SK-N-SH treated with all-trans-retinoic acid at 6 μM for 48 hours (cell line): ENCODE measurements at regions not wholly inside any gene's neighbourhood (a gene's known extent, or its start where the extent isn't known, plus 50 kb on each side); places are given as distances from the start of the nearest gene placed in this dataset.
"Not testable (repeated sequence)": the region's sequence is repeated elsewhere in the genome, so short reads cannot be mapped to it uniquely, and the experiment has no call there.

Experiments used
- ATAC-seq: fragments of 200-7000 bp; cut with Tn5 transposase; 3 replicates; pipeline ENCODE4 v1.9.1; 2020; ENCODE audit warnings: mild to moderate bottlenecking, moderate library complexity
- ARNTL ChIP-seq: fragments of 450-650 bp; formaldehyde crosslinking; IDR thresholded peaks from 2 replicates; pipeline ENCODE4 v1.5.0; 2020; ENCODE audit warnings: low read depth, mild to moderate bottlenecking, moderate library complexity, borderline replicate concordance
- BACH2 ChIP-seq: fragments of 250-450 bp; sonication (Bioruptor Pico); IDR thresholded peaks from 2 replicates; pipeline ENCODE4 v1.9.0; 2021; ENCODE audit warnings: mild to moderate bottlenecking, borderline replicate concordance
- CREB5 ChIP-seq: fragments of 250-450 bp; sonication (Bioruptor Pico); IDR thresholded peaks from 2 replicates; pipeline ENCODE4 v1.5.1; 2020; ENCODE audit warnings: low read depth, mild to moderate bottlenecking, moderate library complexity
- CSDC2 ChIP-seq: fragments of 250-450 bp; sonication (Bioruptor Pico); IDR thresholded peaks from 2 replicates; pipeline ENCODE4 v1.5.0; 2020; ENCODE audit warnings: mild to moderate bottlenecking, moderate library complexity
- ESRRG ChIP-seq: fragments of 250-450 bp; sonication (Bioruptor Pico); IDR thresholded peaks from 2 replicates; pipeline ENCODE4 v1.6.1; 2021; ENCODE audit warnings: mild to moderate bottlenecking
- GLIS3 ChIP-seq: fragments of 250-450 bp; sonication (Bioruptor Pico); IDR thresholded peaks from 2 replicates; pipeline ENCODE4 v1.5.0; 2020; ENCODE audit warnings: mild to moderate bottlenecking, moderate library complexity
- ISL1 ChIP-seq: fragments of 250-450 bp; sonication (Bioruptor Pico); IDR thresholded peaks from 2 replicates; pipeline ENCODE4 v2.1.2; 2022; ENCODE audit warnings: mild to moderate bottlenecking, moderate library complexity
- OSR1 ChIP-seq: fragments of 250-450 bp; sonication (Bioruptor Pico); IDR thresholded peaks from 2 replicates; pipeline ENCODE4 v1.8.0; 2022; ENCODE audit warnings: moderate library complexity, mild to moderate bottlenecking, inconsistent platforms
- POU6F1 ChIP-seq: fragments of 250-450 bp; sonication (Bioruptor Pico); IDR thresholded peaks from 2 replicates; pipeline ENCODE4 v1.8.0; 2021; ENCODE audit warnings: low read depth, mild to moderate bottlenecking, moderate library complexity, borderline replicate concordance
- PPARA ChIP-seq: fragments of 250-450 bp; sonication (Bioruptor Pico); IDR thresholded peaks from 2 replicates; pipeline ENCODE4 v1.5.0; 2020; ENCODE audit warnings: mild to moderate bottlenecking, borderline replicate concordance
- RARB ChIP-seq: fragments of 250-450 bp; sonication (Bioruptor Pico); IDR thresholded peaks from 2 replicates; pipeline ENCODE4 v1.8.0; 2021; ENCODE audit warnings: mild to moderate bottlenecking, moderate library complexity
- SNAI2 ChIP-seq: fragments of 250-450 bp; sonication (Bioruptor Pico); IDR thresholded peaks from 2 replicates; pipeline ENCODE4 v1.5.0; 2020; ENCODE audit warnings: mild to moderate bottlenecking, moderate library complexity
- TCF4 ChIP-seq: fragments of 250-450 bp; sonication (Bioruptor Pico); IDR thresholded peaks from 2 replicates; pipeline ENCODE4 v1.8.0; 2021; ENCODE audit warnings: mild to moderate bottlenecking, moderate library complexity, borderline replicate concordance
- TOX ChIP-seq: fragments of 250-450 bp; sonication (Bioruptor Pico); IDR thresholded peaks from 2 replicates; pipeline ENCODE4 v1.8.0; 2021; ENCODE audit warnings: mild to moderate bottlenecking, moderate library complexity, borderline replicate concordance
- TSHZ2 ChIP-seq: fragments of 250-450 bp; sonication (Bioruptor Pico); IDR thresholded peaks from 2 replicates; pipeline ENCODE4 v1.5.0; 2020; ENCODE audit warnings: mild to moderate bottlenecking, moderate library complexity
- ZC3H10 ChIP-seq: fragments of 250-450 bp; sonication (Bioruptor Pico); IDR thresholded peaks from 2 replicates; pipeline ENCODE4 v1.5.1; 2021; ENCODE audit warnings: mild to moderate bottlenecking, moderate library complexity
- ZFP3 ChIP-seq: fragments of 250-450 bp; sonication (Bioruptor Pico); IDR thresholded peaks from 2 replicates; pipeline ENCODE4 v1.5.0; 2020; ENCODE audit warnings: mild to moderate bottlenecking, moderate library complexity
- ZFP30 ChIP-seq: fragments of 450-650 bp; formaldehyde crosslinking; IDR thresholded peaks from 2 replicates; pipeline ENCODE4 v1.5.0; 2022; ENCODE audit warnings: mild to moderate bottlenecking, moderate library complexity
- ZNF565 ChIP-seq: fragments of 450-650 bp; formaldehyde crosslinking; conservative IDR thresholded peaks from 2 replicates; pipeline ENCODE4 v1.5.0; 2020; ENCODE audit warnings: low read depth, mild to moderate bottlenecking, moderate library complexity
- ZNF70 ChIP-seq: fragments of 450-650 bp; formaldehyde crosslinking; IDR thresholded peaks from 2 replicates; pipeline ENCODE4 v1.5.0; 2020; ENCODE audit warnings: mild to moderate bottlenecking, moderate library complexity
- ZNF8 ChIP-seq: fragments of 450-650 bp; formaldehyde crosslinking; IDR thresholded peaks from 2 replicates; pipeline ENCODE4 v1.5.0; 2020; ENCODE audit warnings: mild to moderate bottlenecking, moderate library complexity
- TF ChIP-seq, protein P1 (sequence below): fragments of 250-450 bp; sonication (Bioruptor Pico); IDR thresholded peaks from 2 replicates; pipeline ENCODE4 v1.8.0; 2020; ENCODE audit warnings: mild to moderate bottlenecking, moderate library complexity, borderline replicate concordance
- TF ChIP-seq, protein P2 (sequence below): fragments of 250-450 bp; sonication (Bioruptor Pico); IDR thresholded peaks from 2 replicates; pipeline ENCODE4 v1.5.1; 2021; ENCODE audit warnings: mild to moderate bottlenecking, moderate library complexity

DNA sequence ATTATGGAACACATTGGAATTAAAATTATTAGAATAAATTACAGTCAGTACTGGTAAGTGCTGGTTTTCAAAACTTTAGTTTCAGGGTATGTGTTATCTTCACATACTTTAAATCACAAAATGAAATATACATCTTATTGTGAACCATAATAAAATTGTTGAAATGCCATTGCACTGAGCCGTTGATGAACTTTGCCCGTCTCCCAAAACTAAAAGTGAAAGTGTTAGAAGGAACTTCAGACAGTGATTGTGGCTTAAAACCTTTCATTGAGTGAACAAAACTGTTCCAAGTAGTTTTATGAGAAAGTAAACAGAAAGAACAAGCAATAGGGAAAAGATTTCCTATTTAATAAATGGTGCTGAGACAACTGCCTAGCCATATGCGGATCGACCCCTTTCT is 811.6 kb downstream of the PLCL1 start (continued):
- TF ChIP-seq TOX (CRISPR knock-in tag), result no peak

GRCh38 chr2:198611201-198611600 is 806.8 kb downstream of the PLCL1 start:
- no peak for TF ChIP-seq GLIS3 (CRISPR knock-in tag)
- TF ChIP-seq RARB (CRISPR knock-in tag), result no peak
- TF ChIP-seq SNAI2 (CRISPR knock-in tag), result no peak
- TF ChIP-seq CSDC2, result no peak
- TF ChIP-seq POU6F1, result no peak
- TF ChIP-seq, protein P1, sequence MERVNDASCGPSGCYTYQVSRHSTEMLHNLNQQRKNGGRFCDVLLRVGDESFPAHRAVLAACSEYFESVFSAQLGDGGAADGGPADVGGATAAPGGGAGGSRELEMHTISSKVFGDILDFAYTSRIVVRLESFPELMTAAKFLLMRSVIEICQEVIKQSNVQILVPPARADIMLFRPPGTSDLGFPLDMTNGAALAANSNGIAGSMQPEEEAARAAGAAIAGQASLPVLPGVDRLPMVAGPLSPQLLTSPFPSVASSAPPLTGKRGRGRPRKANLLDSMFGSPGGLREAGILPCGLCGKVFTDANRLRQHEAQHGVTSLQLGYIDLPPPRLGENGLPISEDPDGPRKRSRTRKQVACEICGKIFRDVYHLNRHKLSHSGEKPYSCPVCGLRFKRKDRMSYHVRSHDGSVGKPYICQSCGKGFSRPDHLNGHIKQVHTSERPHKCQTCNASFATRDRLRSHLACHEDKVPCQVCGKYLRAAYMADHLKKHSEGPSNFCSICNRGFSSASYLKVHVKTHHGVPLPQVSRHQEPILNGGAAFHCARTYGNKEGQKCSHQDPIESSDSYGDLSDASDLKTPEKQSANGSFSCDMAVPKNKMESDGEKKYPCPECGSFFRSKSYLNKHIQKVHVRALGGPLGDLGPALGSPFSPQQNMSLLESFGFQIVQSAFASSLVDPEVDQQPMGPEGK (CRISPR knock-in tag), result no peak
- no peak for TF ChIP-seq ZC3H10 (CRISPR knock-in tag)
- no peak for TF ChIP-seq ISL1 (CRISPR knock-in tag)
- no peak for TF ChIP-seq PPARA (CRISPR knock-in tag)
- TF ChIP-seq TCF4 (CRISPR knock-in tag), result no peak
- TF ChIP-seq TOX (CRISPR knock-in tag), result no peak
- TF ChIP-seq ZNF70, result no peak
- TF ChIP-seq TSHZ2 (CRISPR knock-in tag), result no peak
- ATAC-seq, result no peak

- TF ChIP-seq GLIS3 (CRISPR knock-in tag) (no peak), ZFP3 (CRISPR knock-in tag) (no peak), ZFP30 (CRISPR knock-in tag) (no peak), RARB (CRISPR knock-in tag) (no peak), ZNF70 (no peak), ESRRG (CRISPR knock-in tag) (no peak), BACH2 (CRISPR knock-in tag) (no peak), TOX (CRISPR knock-in tag) (no peak), ARNTL (CRISPR knock-in tag) (no peak), TSHZ2 (CRISPR knock-in tag) (no peak)
- ATAC-seq, result no peak
Measured at GRCh38 chr2:198604599-198604998, 800.2 kb downstream of the PLCL1 start.

- ATAC-seq, result not testable (repeated sequence)
Measured at GRCh38 chr2:198602986-198603385, 798.6 kb downstream of the PLCL1 start.

GRCh38 chr2:198597648-198598047 is 793.3 kb downstream of the PLCL1 start:
- no peak for ATAC-seq
- TF ChIP-seq ARNTL (CRISPR knock-in tag), result no peak
- no peak for TF ChIP-seq ZNF8 (CRISPR knock-in tag)
- no peak for TF ChIP-seq OSR1 (CRISPR knock-in tag)
- TF ChIP-seq BACH2 (CRISPR knock-in tag), result no peak
- no peak for TF ChIP-seq ZNF70
- TF ChIP-seq, protein P2, sequence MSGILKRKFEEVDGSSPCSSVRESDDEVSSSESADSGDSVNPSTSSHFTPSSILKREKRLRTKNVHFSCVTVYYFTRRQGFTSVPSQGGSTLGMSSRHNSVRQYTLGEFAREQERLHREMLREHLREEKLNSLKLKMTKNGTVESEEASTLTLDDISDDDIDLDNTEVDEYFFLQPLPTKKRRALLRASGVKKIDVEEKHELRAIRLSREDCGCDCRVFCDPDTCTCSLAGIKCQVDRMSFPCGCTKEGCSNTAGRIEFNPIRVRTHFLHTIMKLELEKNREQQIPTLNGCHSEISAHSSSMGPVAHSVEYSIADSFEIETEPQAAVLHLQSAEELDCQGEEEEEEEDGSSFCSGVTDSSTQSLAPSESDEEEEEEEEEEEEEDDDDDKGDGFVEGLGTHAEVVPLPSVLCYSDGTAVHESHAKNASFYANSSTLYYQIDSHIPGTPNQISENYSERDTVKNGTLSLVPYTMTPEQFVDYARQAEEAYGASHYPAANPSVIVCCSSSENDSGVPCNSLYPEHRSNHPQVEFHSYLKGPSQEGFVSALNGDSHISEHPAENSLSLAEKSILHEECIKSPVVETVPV (CRISPR knock-in tag), result no peak
- no peak for TF ChIP-seq PPARA (CRISPR knock-in tag)
- no peak for TF ChIP-seq CREB5 (CRISPR knock-in tag)
- TF ChIP-seq ZC3H10 (CRISPR knock-in tag), result no peak
- TF ChIP-seq ZNF565 (CRISPR knock-in tag), result no peak
